K562 (cell line): ENCODE measurements at regions not wholly inside any gene's neighbourhood (a gene's known extent, or its start where the extent isn't known, plus 50 kb on each side); places are given as distances from the start of the nearest gene placed in this dataset.

Source experiments
- ATAC-seq: fragments of 200-7000 bp; cut with Tn5 transposase; 3 replicates; pipeline ENCODE4 v1.9.1; 2020; ENCODE audit warnings: moderate library complexity
- BruUV-seq: library from RNA; stranded (reverse); fragments of 400-500 nt; replicated peaks from 2 replicates; lab custom pipeline; 2021; lab: Mats Ljungman, UMichigan
- CTCF ChIA-PET: fragments of 300-600 bp; formaldehyde crosslinking; extraction: SDS; loops from one replicate; lab custom pipeline; 2021; ENCODE audit warnings: low intra/inter-chr PET ratio; lab: Yijun Ruan, JAX
- POLR2A ChIA-PET: fragments of 300-600, 350-650 bp; sonication (Branson Sonifier 250); formaldehyde crosslinking; extraction: SDS; loops from one replicate; lab custom pipeline; 2021; ENCODE audit warnings: antibody characterized with exemption, inconsistent platforms; lab: Yijun Ruan, JAX
- DNase-seq, 4 experiments: peaks; one replicate each; pipeline versions ENCODE4 v3.0.0 to v3.0.0-alpha.2; 2011 to 2018; ENCODE audit warnings: low spot score in 3 of 4, mixed read lengths in 3 of 4; ENCODE audit errors: extremely low read depth in 1 of 4
- FAIRE-seq: peaks from 2 replicates; lab custom pipeline; 2011; peaks lifted over from hg19 to GRCh38; lab: Jason Lieb, UNC
- H2AFZ ChIP-seq: 2 replicates; pipeline ENCODE4 v1.6.0; 2011; ENCODE audit warnings: low read depth, low read length, control low read depth, inconsistent platforms
- H3K27ac ChIP-seq: fragments of 200-600 bp; 3 replicates; pipeline ENCODE4 v1.8.0; 2011; ENCODE audit warnings: low read depth, mild to moderate bottlenecking, control low read depth, inconsistent platforms, low read length, moderate library complexity, mixed read lengths; ENCODE audit errors: extremely low read depth
- H3K27me3 ChIP-seq, 2 experiments: fragments of 300-600 bp in 1 of 2; 2 replicates in 1 of 2; 3 replicates in 1 of 2; pipeline versions ENCODE4 v1.6.0 to v1.8.0; 2011; ENCODE audit warnings: inconsistent platforms in 2 of 2, low read length in 2 of 2, mild to moderate bottlenecking in 1 of 2, mixed read lengths in 1 of 2, moderate library complexity in 1 of 2; ENCODE audit not compliant: control insufficient read depth in 2 of 2, insufficient read depth in 2 of 2
- H3K36me3 ChIP-seq: fragments of 300-600 bp; 3 replicates; pipeline ENCODE4 v1.8.0; 2011; ENCODE audit warnings: mild to moderate bottlenecking, low read length, inconsistent platforms; ENCODE audit not compliant: control insufficient read depth, insufficient read depth
- H3K4me1 ChIP-seq, 2 experiments: fragments of 200-600 bp in 1 of 2; replicated peaks in 1 of 2; 2 replicates in 1 of 2; 3 replicates in 1 of 2; pipeline versions ENCODE4 v1.5.1 to v1.8.0; 2011; ENCODE audit warnings: inconsistent platforms in 2 of 2, low read length in 2 of 2, mild to moderate bottlenecking in 1 of 2, mixed read lengths in 1 of 2, moderate library complexity in 1 of 2; ENCODE audit not compliant: control insufficient read depth in 2 of 2, insufficient read depth in 2 of 2
- H3K4me2 ChIP-seq: 2 replicates; pipeline ENCODE4 v1.6.1; 2011; ENCODE audit warnings: low read length, control low read depth, inconsistent platforms, mixed read lengths; ENCODE audit not compliant: insufficient read depth
- H3K4me3 ChIP-seq: fragments of 200-600 bp; sonication (generic), shearing (Covaris generic); 2 replicates; pipeline ENCODE4 v1.5.1; 2016; ENCODE audit warnings: control low read depth, inconsistent platforms
- H3K79me2 ChIP-seq: fragments of 200-600 bp; 3 replicates; pipeline ENCODE4 v1.8.0; 2011; ENCODE audit warnings: low read length, inconsistent platforms; ENCODE audit not compliant: control insufficient read depth, insufficient read depth
- H3K9ac ChIP-seq, 2 experiments: 2 replicates each; pipeline versions ENCODE4 v1.6.0 to v1.6.1; 2011; ENCODE audit warnings: low read depth in 2 of 2, low read length in 2 of 2, control low read depth in 1 of 2, inconsistent platforms in 1 of 2, mild to moderate bottlenecking in 1 of 2, mixed read lengths in 1 of 2; ENCODE audit not compliant: insufficient read depth in 1 of 2
- H3K9me1 ChIP-seq: one replicate; pipeline ENCODE4 v1.6.0; 2011; ENCODE audit warnings: inconsistent platforms, mild to moderate bottlenecking, low read length, moderate library complexity; ENCODE audit not compliant: control insufficient read depth, insufficient read depth
- H3K9me3 ChIP-seq: replicated peaks from 2 replicates; pipeline ENCODE4 v1.5.1; 2011; ENCODE audit warnings: low read depth, low read length, inconsistent platforms; ENCODE audit not compliant: control insufficient read depth, insufficient read depth
- H4K20me1 ChIP-seq: replicated peaks from 2 replicates; pipeline ENCODE4 v1.6.1; 2011; ENCODE audit warnings: low read length, inconsistent platforms, mixed read lengths; ENCODE audit not compliant: control insufficient read depth, insufficient read depth
- CBFA2T2 ChIP-seq: fragments of 450-650 bp; conservative IDR thresholded peaks from 2 replicates; pipeline ENCODE4 v1.6.1; 2017; ENCODE audit warnings: mild to moderate bottlenecking
- CBFA2T3 ChIP-seq: fragments of 450-650 bp; IDR thresholded peaks from 2 replicates; pipeline ENCODE4 v1.6.1; 2017
- HDAC1 ChIP-seq, 2 experiments: fragments of 450-650 bp; IDR thresholded peaks; 2 replicates each; pipeline ENCODE4 v1.6.1; 2016 to 2017; ENCODE audit warnings: inconsistent platforms in 1 of 2, mild to moderate bottlenecking in 1 of 2, moderate library complexity in 1 of 2
- HLTF ChIP-seq: fragments of 450-650 bp; IDR thresholded peaks from 2 replicates; pipeline ENCODE4 v1.6.1; 2016
- IFI16 ChIP-seq: fragments of 250-450 bp; sonication (Bioruptor Pico); IDR thresholded peaks from 2 replicates; pipeline ENCODE4 v2.1.2; 2022; ENCODE audit warnings: mild to moderate bottlenecking, inconsistent platforms
- KAT8 ChIP-seq: fragments of 450-650 bp; IDR thresholded peaks from 2 replicates; pipeline ENCODE4 v1.6.1; 2016; ENCODE audit warnings: low read depth, mild to moderate bottlenecking
- KDM1A ChIP-seq, 2 experiments: fragments of 450-650 bp; IDR thresholded peaks; 2 replicates each; pipeline ENCODE4 v1.6.1; 2016; ENCODE audit warnings: mild to moderate bottlenecking in 2 of 2
- POLR2G ChIP-seq: fragments of 200-400 bp; formaldehyde crosslinking; IDR thresholded peaks from 2 replicates; pipeline ENCODE4 v1.6.1; 2017; ENCODE audit warnings: low read depth, mild to moderate bottlenecking, antibody characterized with exemption, low read length, moderate library complexity
- TGIF2 ChIP-seq: sonication (generic); formaldehyde crosslinking; IDR thresholded peaks from 2 replicates; pipeline ENCODE4 v1.8.1; 2022; ENCODE audit warnings: mild to moderate bottlenecking, missing genetic modification reagents, moderate library complexity
- ZNF197 ChIP-seq: fragments of 200-800 bp; sonication (Bioruptor generic); IDR thresholded peaks from 2 replicates; pipeline ENCODE4 v1.6.1; 2016; ENCODE audit warnings: low read depth, missing genetic modification characterization, missing compliant biosample characterization
- ZNF280A ChIP-seq: fragments of 450-650 bp; IDR thresholded peaks from 2 replicates; pipeline ENCODE4 v1.6.1; 2018; ENCODE audit warnings: mild to moderate bottlenecking, low read depth; ENCODE audit not compliant: partially characterized antibody
- WGBS: fragments of 100-300 bp; shearing (Covaris generic); methylation state at CpG from one replicate; pipeline ENCODE4 v1.1.6; 2016; ENCODE audit warnings: low coverage, mixed read lengths; ENCODE audit not compliant: insufficient coverage; ENCODE audit errors: missing lambda C conversion rate; 5-methylcytosine and 5-hydroxymethylcytosine counted together
- in situ Hi-C: fragments of 300-500 bp; cut with MboI; formaldehyde crosslinking; loops from 4 replicates; pipeline ENCODE4 v1.15.0; 2018; ENCODE audit warnings: inconsistent platforms, mixed read lengths
- intact Hi-C: fragments of 100-400 bp; cut with micrococcal nuclease; formaldehyde crosslinking; loops from 2 replicates; pipeline ENCODE4 v1.14.2; 2022

- no TSS peak for BruUV-seq
- no peaks in the 10 kb centered on the region for H4K20me1 ChIP-seq
- no peak overlapping the region for H3K4me2 ChIP-seq
- 9% methylated on average over 3 of the region's 3 CpGs for WGBS
- POLR2A ChIA-PET, result interaction anchor here (0.6 to 1.3 kb wide), 4 partner anchors 12 to 310 kb away, joined by 3 to 4 read pairs (median 4); no protein-coding TSS in a partner anchor
- no peak overlapping the region for H3K4me3 ChIP-seq
- no peaks in the 10 kb centered on the region for H3K9me1 ChIP-seq
- intact Hi-C loops (no loop called here), in situ Hi-C loops (no loop called here)
- H3K9ac ChIP-seq, result no peak overlapping the region
- ATAC-seq (no peak), FAIRE-seq (no peak), DNase-seq (no peak)
- H2AFZ ChIP-seq, result no peak overlapping the region
- H3K9me3 ChIP-seq, result no peaks in the 10 kb centered on the region
- H3K27me3 ChIP-seq, result peaks cover 0 to 22% of the 10 kb centered on the region in 2 experiments; a peak in 2 of 5 replicates
- H3K79me2 ChIP-seq, result no peaks in the 10 kb centered on the region
- H3K27ac ChIP-seq, result no peak overlapping the region
- peaks cover 6 to 19% of the 10 kb centered on the region in 2 experiments for H3K4me1 ChIP-seq
- H3K36me3 ChIP-seq, result no peaks in the 10 kb centered on the region
- TF ChIP-seq POLR2G, result no peak
- no peak for TF ChIP-seq TGIF2 (CRISPR knock-in tag)
- no peak for TF ChIP-seq HLTF
- TF ChIP-seq, all 486 proteins: peak for 0
- CTCF ChIA-PET, result interaction anchor here (0.7 kb wide), 1 partner anchor 22 kb away, joined by 3 read pairs; no protein-coding TSS in a partner anchor
Measured at GRCh38 chr7:140281255-140281654, 104.5 kb upstream of the KDM7A start.

- Histone ChIP-seq H3K4me3 (no peak overlapping the region), H3K79me2 (no peaks in the 10 kb centered on the region), H3K9me1 (no peaks in the 10 kb centered on the region), H3K36me3 (no peaks in the 10 kb centered on the region), H4K20me1 (no peaks in the 10 kb centered on the region)
- FAIRE-seq (no peak), DNase-seq (no peak)
- intact Hi-C loops, result no loop called here
- POLR2A ChIA-PET, result interaction anchor here (1.1 to 1.5 kb wide), 4 partner anchors 16 to 75 kb away, joined by 3 to 6 read pairs (median 4); no protein-coding TSS in a partner anchor
- TF ChIP-seq HDAC1 (IDR thresholded peaks at IDR 0.05) (peak in 1 of 2 experiments; percentile 72; a peak in 2 of 4 replicates), CBFA2T2 (0 out of 2 replicates have a peak, but pooled peaks have one; percentile 4), KAT8 (no peak), CBFA2T3 (0 out of 2 replicates have a peak, but pooled peaks have one; percentile 38), KDM1A (IDR thresholded peaks at IDR 0.05) (peak; percentile 96 to 98), IFI16 (CRISPR knock-in tag) (no peak), ZNF280A (no peak), ZNF197 (CRISPR knock-in tag) (0 out of 2 replicates have a peak, but pooled peaks have one; percentile 5)
- TF ChIP-seq, all 486 proteins: peak for 5
- in situ Hi-C loops, result no loop called here
- 14% methylated on average over 5 of the region's 5 CpGs for WGBS
- H3K4me2 ChIP-seq, result no peak overlapping the region; the same call in 1 of the 2 replicates
- H3K27me3 ChIP-seq, result peaks cover 0 to 5% of the 10 kb centered on the region in 2 experiments; a peak in 1 of 5 replicates
- CTCF ChIA-PET, result interaction anchor here (0.7 kb wide), 1 partner anchor 75 kb away, joined by 8 read pairs; no protein-coding TSS in a partner anchor
- no peak overlapping the region for H3K9ac ChIP-seq
- H3K9me3 ChIP-seq, result no peaks in the 10 kb centered on the region
- no peak for ATAC-seq
- H3K27ac ChIP-seq, result no peak overlapping the region
- no peak overlapping the region for H2AFZ ChIP-seq
- H3K4me1 ChIP-seq, result peaks cover 16 to 18% of the 10 kb centered on the region in 2 experiments
- no TSS peak for BruUV-seq
Measured at GRCh38 chr7:140276001-140276400, 99.2 kb upstream of the KDM7A start.
